Psoas muscle (tissue), 7 donors: ENCODE measurements at regions not wholly inside any gene's neighbourhood (a gene's known extent, or its start where the extent isn't known, plus 50 kb on each side); places are given as distances from the start of the nearest gene placed in this dataset.

ENCODE experiments used
- ATAC-seq, 4 donors: fragments of 200-7000 bp; cut with Tn5 transposase; one replicate each; pipeline ENCODE4 v1.9.1; 2020; ENCODE audit warnings: moderate library complexity in 3 of 4, mild to moderate bottlenecking in 2 of 4
- DNase-seq, 2 donors: peaks; one replicate each; pipeline ENCODE4 v3.0.0-alpha.2; 2020
- H3K27ac ChIP-seq: fragments of 200-600 bp; one replicate; pipeline ENCODE4 v1.8.0; 2022
- H3K27me3 ChIP-seq, 3 donors: fragments of 200-600 bp in 1 of 3; one replicate each; pipeline versions ENCODE4 v1.6.1 to v1.8.0; 2013 to 2022; ENCODE audit warnings: low read length in 2 of 3, mild to moderate bottlenecking in 2 of 3, moderate library complexity in 1 of 3; ENCODE audit not compliant: insufficient read depth in 3 of 3
- H3K36me3 ChIP-seq, 2 donors: fragments of 200-600 bp in 1 of 2; one replicate each; pipeline versions ENCODE4 v1.6.1 to v1.8.0; 2013 to 2022; ENCODE audit warnings: low read depth in 1 of 2, mild to moderate bottlenecking in 1 of 2, moderate library complexity in 1 of 2; ENCODE audit not compliant: insufficient read depth in 1 of 2
- H3K4me1 ChIP-seq: fragments of 200-600 bp; one replicate; pipeline ENCODE4 v1.8.0; 2022
- H3K4me3 ChIP-seq: fragments of 200-600 bp; one replicate; pipeline ENCODE4 v1.8.0; 2022; ENCODE audit warnings: mild to moderate bottlenecking
- H3K9me3 ChIP-seq: fragments of 200-600 bp; one replicate; pipeline ENCODE4 v1.8.0; 2022
- CTCF ChIP-seq: fragments of 200-600 bp; IDR thresholded peaks from one replicate; pipeline ENCODE4 v1.8.0; 2022; ENCODE audit warnings: antibody characterized with exemption
- WGBS, 3 donors: extraction: QIAGEN DNeasy Blood & Tissue Kit; methylation state at CpG; one replicate each; pipeline versions ENCODE4 v1.1.6 to v1.1.7; 2013; 5-methylcytosine and 5-hydroxymethylcytosine counted together
- intact Hi-C, 2 donors: fragments of 100-400 bp; cut with DNase I; formaldehyde crosslinking; loops; one replicate each; pipeline versions ENCODE4 v1.11.0 to v1.14.2; 2022
- donor health status: healthy with polysubstance abuse.
- donor health status: DM: no; HTN: no; CAD: no; lungs with moderate emphysema.
- donor health status: Bipolar disorder and iron deficiency.
- donor health status: healthy.
- donor health status: DM: yes; HTN: yes; CAD: no.
- donor health status: DM: no; HTN: no; CAD: no.
- donor health status: DM: yes; HTN: yes; CAD: no.

DNA sequence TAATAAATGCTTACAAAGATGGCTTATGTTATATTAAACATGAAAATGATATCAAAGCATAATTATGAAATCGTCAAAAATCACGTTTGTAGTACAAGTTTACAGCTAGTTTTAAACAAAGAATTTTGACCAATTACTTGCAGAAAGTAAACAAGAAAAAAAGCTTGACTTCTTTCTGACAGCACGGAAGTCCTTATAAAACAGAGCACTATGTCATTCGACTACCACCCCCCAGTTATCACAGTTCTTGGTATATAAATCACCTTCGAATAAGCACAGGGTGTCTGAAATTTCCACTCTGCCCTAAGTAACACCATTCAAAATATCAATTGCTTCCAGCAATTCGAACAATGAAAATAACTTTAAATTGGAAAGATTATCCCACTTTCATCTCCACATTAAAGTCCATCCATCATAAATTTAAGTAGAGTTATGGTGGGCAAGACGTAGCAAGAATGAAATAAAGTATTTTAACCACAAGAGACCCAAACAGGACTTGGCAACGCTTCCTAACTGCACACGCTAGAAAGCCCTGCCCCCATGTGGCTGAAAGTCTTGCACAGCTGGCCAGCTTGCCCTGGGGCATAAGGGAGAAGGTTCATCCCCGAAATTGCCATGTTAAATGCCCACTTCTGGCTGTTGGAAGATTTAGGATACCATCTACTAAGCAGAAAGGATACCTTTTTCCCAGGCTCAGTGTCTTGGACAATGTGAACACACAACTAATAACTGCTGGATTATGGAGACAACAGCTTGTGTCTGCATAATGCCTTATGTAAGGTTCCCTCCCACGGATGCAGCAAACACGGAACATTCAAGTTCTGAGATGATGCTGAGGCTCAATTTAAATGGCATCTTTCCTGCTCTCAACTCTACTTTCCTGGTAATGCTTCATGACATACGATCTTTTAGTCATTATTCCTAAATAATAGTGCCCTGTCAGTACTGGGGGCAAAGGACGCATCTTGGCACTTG is 116.4 kb upstream of the TJP1 start:
- ATAC-seq (no peak), DNase-seq (no peak)
- WGBS, 3 donors, result 55 to 62% (median 55%) methylated on average over 14 of the region's 14 CpGs
- no peaks in the 10 kb centered on the region for H3K9me3 ChIP-seq
- intact Hi-C loops, result loop anchor here (5.0 to 10.0 kb wide), 2 partner anchors 191 to 274 kb away; no protein-coding TSS in a partner anchor
- peaks cover 0 to 11% (median 0%) of the 10 kb centered on the region in 3 donors for H3K27me3 ChIP-seq
- no peaks in the 10 kb centered on the region for H3K36me3 ChIP-seq
- no peak overlapping the region for H3K27ac ChIP-seq
- no peak overlapping the region for H3K4me3 ChIP-seq
- TF ChIP-seq CTCF, result no peak
- no peaks in the 10 kb centered on the region for H3K4me1 ChIP-seq

GRCh38 chr15:29937956-29938355 is 115.7 kb upstream of the TJP1 start:
- no peaks in the 10 kb centered on the region for H3K9me3 ChIP-seq
- no peak overlapping the region for H3K4me3 ChIP-seq
- no peak for ATAC-seq
- peaks cover 0 to 11% (median 0%) of the 10 kb centered on the region in 3 donors for H3K27me3 ChIP-seq
- H3K27ac ChIP-seq, result no peak overlapping the region
- no peak for DNase-seq
- intact Hi-C loops, result loop anchor here (5.0 to 10.0 kb wide), 2 partner anchors 191 to 273 kb away; no protein-coding TSS in a partner anchor
- TF ChIP-seq CTCF, result no peak
- H3K4me1 ChIP-seq, result no peaks in the 10 kb centered on the region
- H3K36me3 ChIP-seq, result no peaks in the 10 kb centered on the region
- 76 to 82% (median 78%) methylated on average over 2 of the region's 2 CpGs for WGBS, 3 donors

GRCh38 chr15:29936353-29937049 is 114.2 kb upstream of the TJP1 start:
- 84 to 87% (median 84%) methylated on average over 10 of the region's 10 CpGs for WGBS, 3 donors
- ATAC-seq, result no peak
- peaks cover 0 to 11% (median 0%) of the 10 kb centered on the region in 3 donors for H3K27me3 ChIP-seq
- intact Hi-C loops, result loop anchor here (5.0 to 10.0 kb wide), 2 partner anchors 189 to 272 kb away; no protein-coding TSS in a partner anchor
- no peaks in the 10 kb centered on the region for H3K36me3 ChIP-seq
- no peak overlapping the region for H3K27ac ChIP-seq
- H3K4me3 ChIP-seq, result no peak overlapping the region
- no peak for TF ChIP-seq CTCF
- DNase-seq, result no peak
- no peaks in the 10 kb centered on the region for H3K9me3 ChIP-seq
- no peaks in the 10 kb centered on the region for H3K4me1 ChIP-seq

- Histone ChIP-seq H3K4me3 (no peak overlapping the region), H3K27ac (no peak overlapping the region), H3K9me3 (no peaks in the 10 kb centered on the region), H3K36me3 (no peaks in the 10 kb centered on the region), H3K27me3 (peaks cover 0 to 11% (median 0%) of the 10 kb centered on the region in 3 donors), H3K4me1 (no peaks in the 10 kb centered on the region)
- WGBS, 3 donors, result 79 to 89% (median 79%) methylated on average over 3 of the region's 3 CpGs
- DNase-seq (no peak), ATAC-seq (no peak)
- TF ChIP-seq CTCF, result no peak
- intact Hi-C loops, result loop anchor here (5.0 to 10.0 kb wide), 2 partner anchors 188 to 271 kb away; no protein-coding TSS in a partner anchor
Observed at GRCh38 chr15:29935296-29936004, 113.2 kb upstream of the TJP1 start.
